ENCODE measurements at regions not wholly inside any gene's neighbourhood (a gene's known extent, or its start where the extent isn't known, plus 50 kb on each side); places are given as distances from the start of the nearest gene placed in this dataset.

GRCh38 chr21:35171385-35171784, 122.3 kb upstream of the RUNX1 start:
- TF ChIP-seq, protein P1, sequence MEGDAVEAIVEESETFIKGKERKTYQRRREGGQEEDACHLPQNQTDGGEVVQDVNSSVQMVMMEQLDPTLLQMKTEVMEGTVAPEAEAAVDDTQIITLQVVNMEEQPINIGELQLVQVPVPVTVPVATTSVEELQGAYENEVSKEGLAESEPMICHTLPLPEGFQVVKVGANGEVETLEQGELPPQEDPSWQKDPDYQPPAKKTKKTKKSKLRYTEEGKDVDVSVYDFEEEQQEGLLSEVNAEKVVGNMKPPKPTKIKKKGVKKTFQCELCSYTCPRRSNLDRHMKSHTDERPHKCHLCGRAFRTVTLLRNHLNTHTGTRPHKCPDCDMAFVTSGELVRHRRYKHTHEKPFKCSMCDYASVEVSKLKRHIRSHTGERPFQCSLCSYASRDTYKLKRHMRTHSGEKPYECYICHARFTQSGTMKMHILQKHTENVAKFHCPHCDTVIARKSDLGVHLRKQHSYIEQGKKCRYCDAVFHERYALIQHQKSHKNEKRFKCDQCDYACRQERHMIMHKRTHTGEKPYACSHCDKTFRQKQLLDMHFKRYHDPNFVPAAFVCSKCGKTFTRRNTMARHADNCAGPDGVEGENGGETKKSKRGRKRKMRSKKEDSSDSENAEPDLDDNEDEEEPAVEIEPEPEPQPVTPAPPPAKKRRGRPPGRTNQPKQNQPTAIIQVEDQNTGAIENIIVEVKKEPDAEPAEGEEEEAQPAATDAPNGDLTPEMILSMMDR (IDR thresholded peaks at IDR 0.05; ENCODE audit: low read length): no peak
- TF ChIP-seq EZH2 (optimal IDR thresholded peaks at IDR 0.05; ENCODE audit: low read depth, low read length) (no peak), EZH2phosphoT487 (IDR thresholded peaks at IDR 0.05; ENCODE audit: low read length) (no peak)
